ENCODE measurements at regions not wholly inside any gene's neighbourhood (a gene's known extent, or its start where the extent isn't known, plus 50 kb on each side); places are given as distances from the start of the nearest gene placed in this dataset.

DNA sequence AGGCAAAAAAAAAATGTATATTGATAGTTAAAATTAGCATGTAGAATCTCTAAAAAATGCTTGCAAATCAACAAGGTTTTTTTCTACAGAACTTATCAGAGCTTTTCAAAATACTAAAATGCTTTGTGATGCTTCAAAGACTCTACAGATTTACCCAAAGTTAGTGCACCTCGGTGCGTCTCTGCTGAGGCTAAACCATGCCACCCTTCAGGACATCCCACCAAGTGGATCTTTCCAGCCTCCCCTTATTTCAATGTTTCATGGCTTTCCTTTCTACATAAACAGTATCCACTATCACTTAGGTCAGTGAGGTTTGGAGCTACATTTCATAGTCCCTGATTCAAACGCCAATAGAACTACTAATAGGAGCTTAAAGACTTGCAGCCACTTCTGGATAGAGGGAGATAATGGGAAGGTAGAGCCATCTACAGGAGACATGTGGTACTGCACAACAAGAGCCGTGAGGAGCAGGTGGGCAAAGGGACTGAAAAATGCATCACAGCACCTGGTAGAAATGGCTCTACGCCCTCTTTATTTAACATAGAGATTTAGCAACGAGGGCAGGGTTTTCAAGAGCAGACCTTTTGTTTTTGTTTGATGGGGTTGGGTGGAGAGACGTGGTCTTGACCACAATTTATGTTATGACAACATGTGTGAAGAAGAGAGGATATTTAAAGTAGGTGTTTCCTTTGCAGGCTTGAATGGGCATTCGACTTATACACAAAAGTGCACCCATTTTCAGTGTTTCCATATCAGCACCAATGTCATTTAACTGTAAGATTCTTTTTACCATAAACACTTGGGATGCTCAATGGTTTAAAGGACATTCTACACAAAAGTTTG lies 56.1 kb upstream of the SLC35G4 start:
- no peaks in the 10 kb centered on the region for H3K9me3 ChIP-seq (ENCODE audit: low read length)
- H3K9me3 Mint-ChIP-seq: no peaks in the 10 kb centered on the region
- no peak overlapping the region for H3K4me3 ChIP-seq (ENCODE audit: low read length)
- H3K36me3 ChIP-seq (ENCODE audit: insufficient read depth, low read length): no peaks in the 10 kb centered on the region
- H3K27ac Mint-ChIP-seq: no peak overlapping the region
- CTCF ChIA-PET: interaction anchor here (0.6 to 1.4 kb wide), 5 partner anchors 9 to 993 kb away, joined by 3 read pairs; no protein-coding TSS in a partner anchor
- H3K27me3 Mint-ChIP-seq: peaks cover under 1 to 3% of the 10 kb centered on the region in 2 donors
- DNase-seq: peak in 3 of 5 donors; percentile 6 to 22 (median 8)
- H3K4me1 ChIP-seq (ENCODE audit: insufficient read depth, low read length): no peaks in the 10 kb centered on the region
- POLR2A ChIA-PET: no interaction called here
- no peaks in the 10 kb centered on the region for H3K27me3 ChIP-seq (ENCODE audit: insufficient read depth, low read length, poor library complexity, severe bottlenecking)
- H3K4me3 Mint-ChIP-seq: no peak overlapping the region
- peaks cover 4 to 6% (median 5%) of the 10 kb centered on the region in 3 donors for H3K4me1 Mint-ChIP-seq
- no peaks in the 10 kb centered on the region for H3K36me3 Mint-ChIP-seq
- no peak overlapping the region for H3K27ac ChIP-seq (ENCODE audit: low read depth, low read length)

DNA sequence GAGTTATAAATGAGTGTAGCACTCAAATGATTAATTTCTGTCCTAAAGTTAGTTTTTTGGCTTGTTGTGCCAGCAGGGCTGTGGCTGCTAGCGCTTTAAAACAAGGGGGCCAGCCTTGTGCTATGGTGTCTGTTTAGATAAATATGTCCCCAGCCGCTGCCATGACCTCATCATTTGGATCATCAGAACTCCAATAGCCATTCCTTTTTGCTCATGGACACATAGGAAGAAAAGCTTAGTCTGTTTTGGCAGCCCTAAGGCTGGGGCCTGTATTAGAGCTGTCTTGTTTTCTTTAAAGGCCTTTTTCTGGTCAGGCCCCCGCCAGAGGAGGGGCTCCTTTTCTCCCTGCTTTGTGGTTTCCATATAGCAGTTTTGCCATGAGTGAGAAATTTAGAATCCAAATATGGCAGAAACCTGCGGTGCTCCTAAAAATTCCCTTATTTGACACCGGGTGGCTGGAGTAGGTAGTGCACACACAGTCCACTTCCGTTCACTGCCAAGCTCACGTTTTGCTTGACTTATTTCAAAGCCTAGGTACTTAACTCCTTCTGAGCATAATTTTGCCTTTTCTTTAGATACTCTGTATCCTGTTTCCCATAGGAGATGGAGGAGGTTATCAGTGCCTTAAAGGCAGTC lies 60.4 kb upstream of the SLC35G4 start:
- no peaks in the 10 kb centered on the region for H3K4me1 ChIP-seq (ENCODE audit: insufficient read depth, low read length)
- Mint-ChIP-seq H3K9me3 (peaks cover 12 to 18% (median 15%) of the 10 kb centered on the region in 5 donors), H3K27me3 (peaks cover 3% of the 10 kb centered on the region in 2 donors), H3K27ac (no peak overlapping the region), H3K4me1 (peaks cover 4 to 6% (median 5%) of the 10 kb centered on the region in 3 donors), H3K4me3 (no peak overlapping the region), H3K36me3 (no peaks in the 10 kb centered on the region)
- H3K36me3 ChIP-seq (ENCODE audit: insufficient read depth, low read length): no peaks in the 10 kb centered on the region
- POLR2A ChIA-PET: no interaction called here
- no peaks in the 10 kb centered on the region for H3K9me3 ChIP-seq (ENCODE audit: low read length)
- CTCF ChIA-PET: no interaction called here
- no peak for DNase-seq
- no peak overlapping the region for H3K27ac ChIP-seq (ENCODE audit: low read depth, low read length)
- no peaks in the 10 kb centered on the region for H3K27me3 ChIP-seq (ENCODE audit: insufficient read depth, low read length, poor library complexity, severe bottlenecking)
- H3K4me3 ChIP-seq (ENCODE audit: low read length): no peak overlapping the region

DNA sequence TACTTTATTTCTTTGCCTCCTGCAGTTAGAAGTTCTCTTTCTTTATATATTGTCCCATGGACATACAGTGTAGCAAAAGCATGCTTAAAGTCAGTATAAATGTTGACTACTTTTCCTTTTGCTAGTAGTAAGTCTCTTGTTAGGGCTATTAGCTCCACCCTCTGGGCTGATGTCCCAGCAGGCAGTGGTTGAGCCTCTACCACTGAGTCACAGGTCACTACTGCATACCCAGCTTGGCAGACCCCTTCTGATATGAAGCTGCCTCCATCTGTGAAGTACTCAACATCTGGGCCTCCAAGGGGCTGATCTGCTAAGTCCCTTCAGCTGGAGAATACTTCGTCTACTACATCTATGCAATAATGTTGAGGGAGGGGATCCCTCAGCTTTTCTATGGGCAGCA lies 61.0 kb upstream of the SLC35G4 start:
- Mint-ChIP-seq H3K9me3 (peaks cover 18 to 21% (median 19%) of the 10 kb centered on the region in 5 donors), H3K4me3 (no peak overlapping the region), H3K27me3 (peaks cover 1 to 3% of the 10 kb centered on the region in 2 donors), H3K27ac (no peak overlapping the region), H3K36me3 (no peaks in the 10 kb centered on the region), H3K4me1 (peaks cover 3% of the 10 kb centered on the region in 3 donors)
- H3K4me1 ChIP-seq (ENCODE audit: insufficient read depth, low read length): no peaks in the 10 kb centered on the region
- no peak overlapping the region for H3K27ac ChIP-seq (ENCODE audit: low read depth, low read length)
- no peak for DNase-seq
- no peaks in the 10 kb centered on the region for H3K9me3 ChIP-seq (ENCODE audit: low read length)
- no peaks in the 10 kb centered on the region for H3K36me3 ChIP-seq (ENCODE audit: insufficient read depth, low read length)
- no peak overlapping the region for H3K4me3 ChIP-seq (ENCODE audit: low read length)
- ChIA-PET CTCF (no interaction called here), POLR2A (no interaction called here)
- H3K27me3 ChIP-seq (ENCODE audit: insufficient read depth, low read length, poor library complexity, severe bottlenecking): no peaks in the 10 kb centered on the region

DNA sequence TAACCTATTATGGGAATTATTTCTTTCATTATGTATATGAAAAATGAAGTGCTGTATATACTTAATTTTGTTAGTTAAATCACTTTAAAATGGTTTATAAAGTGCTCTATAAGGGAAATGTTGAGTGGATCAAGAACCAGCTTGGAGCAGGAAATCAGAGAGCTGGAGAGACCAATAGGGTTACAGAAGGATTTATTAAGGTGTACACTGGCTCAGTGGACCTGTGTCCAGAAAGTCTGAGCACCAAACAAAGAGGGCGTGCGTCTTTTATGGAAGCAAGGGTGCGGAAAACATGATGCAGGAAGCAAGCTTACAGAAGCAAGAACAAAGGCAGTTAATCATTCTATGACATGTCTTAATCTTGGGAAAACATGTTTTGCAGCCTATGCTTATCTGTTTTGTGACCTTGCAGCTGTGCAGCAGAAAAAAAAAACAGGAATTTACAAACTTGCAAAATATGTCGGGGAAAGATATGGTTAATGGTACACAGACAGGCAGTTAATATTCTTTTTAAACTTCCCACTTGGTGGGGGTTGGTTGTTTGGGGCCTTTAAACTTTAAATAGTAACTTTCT lies 65.2 kb upstream of the SLC35G4 start:
- ChIA-PET CTCF (no interaction called here), POLR2A (no interaction called here)
- H3K27me3 ChIP-seq (ENCODE audit: insufficient read depth, low read length, poor library complexity, severe bottlenecking): no peaks in the 10 kb centered on the region
- peaks cover 19 to 23% (median 21%) of the 10 kb centered on the region in 5 donors for H3K9me3 Mint-ChIP-seq
- DNase-seq: no peak
- no peak overlapping the region for H3K27ac ChIP-seq (ENCODE audit: low read depth, low read length)
- H3K36me3 ChIP-seq (ENCODE audit: insufficient read depth, low read length): no peaks in the 10 kb centered on the region
- peaks cover 3% of the 10 kb centered on the region in 2 donors for H3K27me3 Mint-ChIP-seq
- H3K27ac Mint-ChIP-seq: no peak overlapping the region
- no peak overlapping the region for H3K4me3 Mint-ChIP-seq
- H3K4me3 ChIP-seq (ENCODE audit: low read length): no peak overlapping the region
- H3K4me1 Mint-ChIP-seq: no peaks in the 10 kb centered on the region
- H3K9me3 ChIP-seq (ENCODE audit: low read length): no peaks in the 10 kb centered on the region
- no peaks in the 10 kb centered on the region for H3K4me1 ChIP-seq (ENCODE audit: insufficient read depth, low read length)
- no peaks in the 10 kb centered on the region for H3K36me3 Mint-ChIP-seq

DNA sequence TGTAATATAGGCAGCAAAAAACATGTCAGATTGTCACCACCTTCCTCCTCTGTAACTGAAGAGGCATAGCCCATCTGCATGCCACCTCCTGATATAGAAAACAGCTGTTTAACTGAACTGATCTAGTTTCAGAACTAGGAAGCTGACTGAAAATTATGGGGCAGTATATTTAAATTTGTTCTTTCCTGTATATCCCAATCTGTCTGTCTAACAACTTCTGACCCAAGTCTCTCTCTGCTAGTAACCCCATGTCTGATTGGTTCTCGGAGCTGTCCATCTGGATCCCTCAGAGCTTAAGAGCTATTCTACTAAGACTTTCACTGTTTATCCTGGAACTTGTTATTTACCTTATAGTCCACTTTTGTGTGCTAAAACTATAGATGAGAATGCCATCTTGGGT lies 68.2 kb upstream of the SLC35G4 start:
- no peaks in the 10 kb centered on the region for H3K4me1 ChIP-seq (ENCODE audit: insufficient read depth, low read length)
- no peak overlapping the region for H3K4me3 ChIP-seq (ENCODE audit: low read length)
- H3K36me3 ChIP-seq (ENCODE audit: insufficient read depth, low read length): no peaks in the 10 kb centered on the region
- Mint-ChIP-seq H3K4me3 (no peak overlapping the region), H3K36me3 (no peaks in the 10 kb centered on the region), H3K9me3 (peaks cover 19 to 23% (median 19%) of the 10 kb centered on the region in 5 donors), H3K4me1 (no peaks in the 10 kb centered on the region), H3K27me3 (peaks cover 0 to 3% of the 10 kb centered on the region in 2 donors), H3K27ac (no peak overlapping the region)
- ChIA-PET CTCF (no interaction called here), POLR2A (no interaction called here)
- no peaks in the 10 kb centered on the region for H3K27me3 ChIP-seq (ENCODE audit: insufficient read depth, low read length, poor library complexity, severe bottlenecking)
- H3K27ac ChIP-seq (ENCODE audit: low read depth, low read length): no peak overlapping the region
- DNase-seq: no peak
- no peaks in the 10 kb centered on the region for H3K9me3 ChIP-seq (ENCODE audit: low read length)

DNA sequence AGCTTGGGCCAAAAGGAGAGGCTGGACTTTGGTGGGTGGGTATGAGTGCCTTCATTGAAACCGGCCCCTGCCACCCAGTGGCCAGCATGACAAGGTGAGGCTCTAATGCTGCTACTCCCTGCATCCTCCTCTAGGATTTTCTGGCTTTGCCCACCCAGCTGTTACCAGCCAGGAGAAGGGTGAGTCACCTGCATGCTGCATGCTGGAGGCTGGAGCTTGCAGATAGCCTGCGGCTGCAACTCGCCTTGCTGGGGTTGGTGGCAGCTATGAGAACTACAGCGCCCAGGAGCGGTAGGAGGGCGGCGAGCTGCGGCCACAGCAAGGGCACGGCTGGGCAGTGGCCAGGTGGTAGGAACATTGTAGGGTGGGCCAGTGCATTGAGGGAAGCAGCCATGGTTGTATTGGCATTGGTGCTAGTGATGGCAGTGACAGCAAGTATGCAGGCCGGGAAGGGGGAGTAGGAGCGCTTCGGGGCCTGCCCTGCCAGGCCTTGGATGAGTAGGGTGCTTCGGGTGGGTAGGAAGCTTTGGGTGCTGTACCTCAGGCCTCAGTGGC lies 75.4 kb upstream of the SLC35G4 start:
- Mint-ChIP-seq H3K4me1 (no peaks in the 10 kb centered on the region), H3K27me3 (peaks cover 0 to 1% of the 10 kb centered on the region in 2 donors), H3K4me3 (no peak overlapping the region), H3K9me3 (peaks cover 0 to 4% (median 0%) of the 10 kb centered on the region in 5 donors), H3K27ac (no peak overlapping the region), H3K36me3 (no peaks in the 10 kb centered on the region)
- Histone ChIP-seq H3K27me3 (ENCODE audit: insufficient read depth, low read length, poor library complexity, severe bottlenecking) (no peaks in the 10 kb centered on the region), H3K4me1 (ENCODE audit: insufficient read depth, low read length) (no peaks in the 10 kb centered on the region), H3K9me3 (ENCODE audit: low read length) (no peaks in the 10 kb centered on the region), H3K36me3 (ENCODE audit: insufficient read depth, low read length) (no peaks in the 10 kb centered on the region), H3K27ac (ENCODE audit: low read depth, low read length) (no peak overlapping the region), H3K4me3 (ENCODE audit: low read length) (no peak overlapping the region)
- ChIA-PET CTCF (no interaction called here), POLR2A (no interaction called here)
- DNase-seq: no peak

DNA sequence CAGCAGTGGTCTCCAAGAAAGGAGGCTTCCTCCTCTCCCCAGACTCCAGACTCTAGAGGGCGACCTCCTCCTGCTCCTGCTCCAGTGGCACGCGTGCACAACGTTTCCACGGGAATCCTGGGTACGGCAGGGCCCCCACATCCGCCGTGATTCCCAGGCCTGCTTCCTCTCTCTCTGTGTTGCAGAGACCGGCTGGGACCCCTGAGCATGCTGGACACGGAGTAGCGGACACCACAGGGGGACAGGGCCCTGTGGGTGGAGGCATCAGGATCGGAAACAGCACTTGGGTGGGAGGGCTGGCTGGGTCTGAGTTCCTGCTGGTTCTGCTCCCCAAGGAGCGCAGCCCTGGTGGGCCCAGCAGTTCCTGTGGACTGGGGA lies 75.9 kb upstream of the SLC35G4 start:
- ChIA-PET CTCF (no interaction called here), POLR2A (no interaction called here)
- peaks cover 0 to 1% of the 10 kb centered on the region in 2 donors for H3K27me3 Mint-ChIP-seq
- Histone ChIP-seq H3K4me3 (ENCODE audit: low read length) (no peak overlapping the region), H3K36me3 (ENCODE audit: insufficient read depth, low read length) (no peaks in the 10 kb centered on the region), H3K4me1 (ENCODE audit: insufficient read depth, low read length) (no peaks in the 10 kb centered on the region), H3K27me3 (ENCODE audit: insufficient read depth, low read length, poor library complexity, severe bottlenecking) (no peaks in the 10 kb centered on the region), H3K9me3 (ENCODE audit: low read length) (no peaks in the 10 kb centered on the region), H3K27ac (ENCODE audit: low read depth, low read length) (no peak overlapping the region)
- no peaks in the 10 kb centered on the region for H3K36me3 Mint-ChIP-seq
- no peak overlapping the region for H3K4me3 Mint-ChIP-seq
- no peak overlapping the region for H3K27ac Mint-ChIP-seq
- DNase-seq: no peak
- peaks cover 0 to 4% (median 0%) of the 10 kb centered on the region in 5 donors for H3K9me3 Mint-ChIP-seq
- no peaks in the 10 kb centered on the region for H3K4me1 Mint-ChIP-seq
